ENCODE measurements at regions not wholly inside any gene's neighbourhood (a gene's known extent, or its start where the extent isn't known, plus 50 kb on each side); places are given as distances from the start of the nearest gene placed in this dataset.
"Not testable (repeated sequence)": the region's sequence is repeated elsewhere in the genome, so short reads cannot be mapped to it uniquely, and the experiment has no call there.

DNA sequence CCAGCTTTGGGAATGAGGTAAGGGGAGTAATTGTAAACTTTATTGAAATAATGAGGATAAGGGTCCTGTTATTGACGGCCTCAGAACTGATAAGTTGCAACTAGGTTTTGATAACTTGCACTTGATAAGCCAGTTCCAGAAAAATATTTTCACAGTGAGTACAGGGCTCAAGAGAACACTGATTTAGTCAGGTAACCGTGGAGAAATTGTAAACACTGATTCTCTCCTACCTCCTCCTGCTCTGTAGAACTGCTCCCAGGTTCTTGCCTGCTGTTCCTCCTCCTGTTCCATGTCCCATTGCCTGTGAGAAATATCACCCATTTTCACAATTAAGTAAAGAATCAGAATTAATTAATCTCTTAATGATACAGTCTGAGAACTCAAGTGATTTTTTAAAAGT, 55.0 kb upstream of the CXXC4 start:
- Mint-ChIP-seq H3K36me3 (no peaks in the 10 kb centered on the region), H3K4me3 (no peak overlapping the region), H3K9me3 (peaks cover 0 to 4% of the 10 kb centered on the region in 2 donors), H3K27ac (no peak overlapping the region), H3K4me1 (no peaks in the 10 kb centered on the region), H3K27me3 (no peaks in the 10 kb centered on the region)
- no peak for ATAC-seq (replicated peaks)
- DNase-seq, result no peak

DNA sequence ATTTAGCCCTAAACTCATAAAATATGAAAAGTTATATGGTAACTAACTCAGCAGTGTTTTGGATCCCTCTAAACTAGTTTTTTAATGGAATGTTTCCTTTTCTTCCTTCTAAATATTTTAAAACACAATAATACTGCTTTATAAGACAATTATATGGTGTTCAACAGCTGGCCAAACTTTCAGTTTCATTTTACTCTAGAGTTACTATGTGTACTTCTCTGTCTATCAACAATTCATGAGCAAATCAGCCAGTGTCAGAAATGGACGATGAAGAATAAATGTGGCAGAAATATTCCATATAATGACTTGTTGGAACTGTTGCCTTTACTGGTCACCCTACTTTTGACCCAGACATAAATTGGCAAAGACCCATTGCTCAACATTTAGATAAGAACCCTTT, 64.8 kb upstream of the CXXC4 start:
- H3K36me3 Mint-ChIP-seq, result no peaks in the 10 kb centered on the region
- no peak overlapping the region for H3K27ac Mint-ChIP-seq
- H3K4me3 Mint-ChIP-seq, result no peak overlapping the region
- H3K27me3 Mint-ChIP-seq, result no peaks in the 10 kb centered on the region
- H3K9me3 Mint-ChIP-seq, result peaks cover 0 to 6% of the 10 kb centered on the region in 2 donors
- ATAC-seq (replicated peaks) (no peak), DNase-seq (no peak)
- no peaks in the 10 kb centered on the region for H3K4me1 Mint-ChIP-seq

DNA sequence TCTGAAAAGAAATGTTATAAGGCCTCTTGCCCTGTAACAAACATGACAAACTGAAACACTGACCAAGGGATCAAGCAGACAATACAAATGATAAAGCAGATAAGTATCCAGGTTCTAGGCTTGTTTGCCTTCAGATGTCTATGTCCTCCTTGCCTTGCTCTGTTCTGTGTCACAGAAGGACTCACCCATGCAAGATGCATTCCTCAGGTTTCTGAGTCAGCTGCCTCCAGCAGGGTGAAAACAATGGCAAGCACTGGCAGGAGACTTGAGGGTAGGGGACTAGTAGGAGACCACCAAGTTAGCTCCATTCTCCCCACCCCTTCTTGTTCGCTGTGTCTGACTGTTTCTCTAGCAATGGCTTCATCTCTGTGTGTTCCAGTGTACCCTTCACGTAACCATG, 76.6 kb upstream of the CXXC4 start:
- Mint-ChIP-seq H3K27me3 (no peaks in the 10 kb centered on the region), H3K4me1 (no peaks in the 10 kb centered on the region), H3K4me3 (no peak overlapping the region), H3K27ac (no peak overlapping the region), H3K36me3 (no peaks in the 10 kb centered on the region), H3K9me3 (peaks cover 6% of the 10 kb centered on the region in 2 donors)
- DNase-seq, result no peak
- ATAC-seq (replicated peaks), result no peak

DNA sequence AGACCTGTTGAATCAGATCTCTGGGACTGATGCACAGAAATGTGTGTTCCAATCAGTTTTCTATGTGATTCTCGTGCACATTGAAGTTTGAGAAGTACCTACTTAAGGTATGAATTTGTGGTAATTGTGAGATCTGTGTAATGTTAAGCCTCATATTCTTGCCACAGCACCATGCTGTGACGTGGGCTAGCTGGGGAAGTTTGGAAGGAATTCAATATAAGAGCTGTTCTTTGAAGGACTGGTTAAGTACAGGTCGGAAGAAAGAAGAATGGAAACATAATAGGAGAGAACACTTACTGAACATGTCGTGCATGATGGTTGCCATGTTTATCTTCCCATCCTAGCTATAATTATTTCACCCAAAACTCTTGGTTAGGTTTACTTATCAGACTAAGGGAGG, 79.7 kb upstream of the CXXC4 start:
- no peak overlapping the region for H3K27ac Mint-ChIP-seq
- ATAC-seq (replicated peaks) (no peak), DNase-seq (no peak)
- peaks cover 0 to 3% of the 10 kb centered on the region in 2 donors for H3K9me3 Mint-ChIP-seq
- H3K4me3 Mint-ChIP-seq, result no peak overlapping the region
- H3K36me3 Mint-ChIP-seq, result no peaks in the 10 kb centered on the region
- no peaks in the 10 kb centered on the region for H3K27me3 Mint-ChIP-seq
- H3K4me1 Mint-ChIP-seq, result no peaks in the 10 kb centered on the region

GRCh38 chr4:104575278-104575677, 80.6 kb upstream of the CXXC4 start:
- ATAC-seq (replicated peaks) (no peak), DNase-seq (no peak)
- Mint-ChIP-seq H3K36me3 (no peaks in the 10 kb centered on the region), H3K27me3 (no peaks in the 10 kb centered on the region), H3K4me1 (no peaks in the 10 kb centered on the region), H3K9me3 (peaks cover 0 to 3% of the 10 kb centered on the region in 2 donors), H3K4me3 (no peak overlapping the region), H3K27ac (no peak overlapping the region)

DNA sequence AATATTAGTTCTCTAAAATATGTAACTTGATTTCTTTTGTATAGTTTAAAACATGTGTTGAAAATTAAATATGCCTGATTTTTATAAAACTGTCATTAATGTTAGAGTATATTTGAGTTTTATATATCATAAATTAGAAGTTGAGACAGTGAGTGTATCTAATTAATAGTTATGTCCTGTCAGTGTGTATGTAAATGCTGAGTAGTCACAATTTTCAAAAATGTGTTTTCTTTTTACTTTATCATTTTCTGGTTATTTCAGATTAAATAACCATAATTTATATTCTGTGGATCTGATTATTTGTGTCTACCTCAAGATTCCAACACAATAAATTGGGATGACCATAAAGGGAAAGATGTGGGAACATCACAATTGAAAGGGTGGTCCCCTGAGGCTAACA, 82.7 kb upstream of the CXXC4 start:
- ATAC-seq (replicated peaks) (no peak), DNase-seq (no peak)
- H3K36me3 Mint-ChIP-seq, result no peaks in the 10 kb centered on the region
- H3K9me3 Mint-ChIP-seq, result no peaks in the 10 kb centered on the region
- no peaks in the 10 kb centered on the region for H3K27me3 Mint-ChIP-seq
- H3K4me1 Mint-ChIP-seq, result no peaks in the 10 kb centered on the region
- no peak overlapping the region for H3K4me3 Mint-ChIP-seq
- no peak overlapping the region for H3K27ac Mint-ChIP-seq

GRCh38 chr4:104581476-104581875, 86.8 kb upstream of the CXXC4 start:
- H3K27ac Mint-ChIP-seq, result not testable (repeated sequence)

DNA sequence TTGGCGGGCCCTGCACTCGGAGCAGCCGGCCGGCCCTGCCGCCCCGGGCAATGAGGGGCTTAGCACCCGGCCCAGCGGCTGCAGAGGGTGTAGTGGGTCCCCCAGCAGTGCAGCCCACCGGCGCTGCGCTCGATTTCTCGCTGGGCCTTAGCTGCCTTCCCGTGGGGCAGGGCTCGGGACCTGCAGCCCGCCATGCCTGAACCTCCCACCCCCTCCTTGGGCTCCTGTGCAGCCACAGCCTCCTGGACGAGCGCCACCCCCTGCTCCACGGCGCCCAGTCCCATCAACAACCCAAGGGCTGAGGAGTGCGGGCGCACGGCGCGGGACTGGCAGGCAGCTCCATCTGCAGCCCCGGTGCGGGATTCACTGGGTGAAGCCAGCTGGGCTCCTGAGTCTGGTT, 87.4 kb upstream of the CXXC4 start:
- not testable (repeated sequence) for ATAC-seq (replicated peaks); H3K4me3 Mint-ChIP-seq; DNase-seq; H3K27me3 Mint-ChIP-seq; H3K36me3 Mint-ChIP-seq; H3K4me1 Mint-ChIP-seq; H3K27ac Mint-ChIP-seq; H3K9me3 Mint-ChIP-seq

More at GRCh38 chr4:104581476-104581875, 86.8 kb upstream of the CXXC4 start:
- not testable (repeated sequence) for ATAC-seq (replicated peaks); H3K27me3 Mint-ChIP-seq; H3K4me1 Mint-ChIP-seq; H3K4me3 Mint-ChIP-seq; DNase-seq; H3K36me3 Mint-ChIP-seq; H3K9me3 Mint-ChIP-seq

- Mint-ChIP-seq H3K36me3 (no peaks in the 10 kb centered on the region), H3K4me1 (no peaks in the 10 kb centered on the region), H3K27ac (no peak overlapping the region), H3K27me3 (no peaks in the 10 kb centered on the region), H3K4me3 (no peak overlapping the region), H3K9me3 (no peaks in the 10 kb centered on the region)
- no peak for DNase-seq
- no peak for ATAC-seq (replicated peaks)
Measured at GRCh38 chr4:104589264-104589868, 94.7 kb upstream of the CXXC4 start.

- Mint-ChIP-seq H3K27me3 (no peaks in the 10 kb centered on the region), H3K27ac (no peak overlapping the region), H3K9me3 (no peaks in the 10 kb centered on the region), H3K36me3 (no peaks in the 10 kb centered on the region), H3K4me1 (no peaks in the 10 kb centered on the region), H3K4me3 (no peak overlapping the region)
- ATAC-seq (replicated peaks), result no peak
- no peak for DNase-seq
Measured at GRCh38 chr4:104591510-104591911, 96.8 kb upstream of the CXXC4 start.

DNA sequence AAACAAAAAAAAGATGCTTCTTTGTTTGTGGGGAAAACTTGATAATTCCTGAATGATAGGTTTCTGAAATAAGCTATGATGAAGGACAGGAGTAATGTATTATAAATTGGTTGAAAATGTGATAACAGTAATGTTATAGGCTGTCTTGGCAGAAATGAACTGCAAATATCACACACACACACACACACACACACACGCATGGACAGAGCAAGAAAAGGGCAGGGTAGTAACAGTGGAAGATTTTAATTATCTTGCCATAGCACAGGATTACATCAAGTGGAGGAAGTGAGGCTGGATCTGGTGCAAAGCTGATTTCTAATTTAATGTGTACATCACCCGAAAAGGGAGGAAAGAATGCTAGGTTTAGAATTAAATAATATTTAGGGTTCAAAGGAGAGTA, 97.5 kb upstream of the CXXC4 start:
- Mint-ChIP-seq H3K4me3 (no peak overlapping the region), H3K27me3 (no peaks in the 10 kb centered on the region), H3K9me3 (no peaks in the 10 kb centered on the region), H3K36me3 (no peaks in the 10 kb centered on the region), H3K4me1 (no peaks in the 10 kb centered on the region), H3K27ac (no peak overlapping the region)
- DNase-seq (no peak), ATAC-seq (replicated peaks) (no peak)

DNA sequence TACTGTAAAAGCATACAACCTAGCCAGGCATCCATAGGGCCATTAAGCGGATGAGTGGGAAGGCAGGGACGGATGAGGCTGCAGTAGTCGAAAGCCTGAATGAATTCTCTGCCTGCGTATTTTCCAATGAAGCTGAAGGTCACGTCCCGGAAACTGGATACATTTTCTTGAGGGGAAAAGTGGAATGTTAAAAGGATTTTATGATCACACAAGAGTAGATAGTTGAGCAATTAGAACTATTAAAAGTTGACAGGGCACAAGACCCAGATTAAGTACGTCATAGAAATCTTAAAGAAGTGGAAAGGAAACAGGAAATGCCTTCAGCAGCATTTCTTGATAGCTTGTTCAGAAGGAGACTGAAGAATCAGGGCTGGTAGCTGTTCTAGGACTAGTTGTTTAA, 98.3 kb upstream of the CXXC4 start:
- DNase-seq (no peak), ATAC-seq (replicated peaks) (no peak)
- no peaks in the 10 kb centered on the region for H3K4me1 Mint-ChIP-seq
- H3K27ac Mint-ChIP-seq, result no peak overlapping the region
- no peak overlapping the region for H3K4me3 Mint-ChIP-seq
- H3K9me3 Mint-ChIP-seq, result no peaks in the 10 kb centered on the region
- no peaks in the 10 kb centered on the region for H3K27me3 Mint-ChIP-seq
- no peaks in the 10 kb centered on the region for H3K36me3 Mint-ChIP-seq

GRCh38 chr4:104596189-104596588, 101.5 kb upstream of the CXXC4 start:
- Mint-ChIP-seq H3K36me3 (no peaks in the 10 kb centered on the region), H3K9me3 (peaks cover 0 to 3% of the 10 kb centered on the region in 2 donors), H3K4me1 (no peaks in the 10 kb centered on the region), H3K4me3 (no peak overlapping the region), H3K27ac (no peak overlapping the region), H3K27me3 (no peaks in the 10 kb centered on the region)
- ATAC-seq (replicated peaks) (no peak), DNase-seq (no peak)

- Mint-ChIP-seq H3K9me3 (peaks cover 8 to 10% of the 10 kb centered on the region in 2 donors), H3K27me3 (no peaks in the 10 kb centered on the region), H3K27ac (no peak overlapping the region), H3K4me3 (no peak overlapping the region), H3K36me3 (no peaks in the 10 kb centered on the region), H3K4me1 (no peaks in the 10 kb centered on the region)
- ATAC-seq (replicated peaks) (no peak), DNase-seq (no peak)
Measured at GRCh38 chr4:104615496-104615895, 120.8 kb upstream of the CXXC4 start.

GRCh38 chr4:104615926-104616325, 121.2 kb upstream of the CXXC4 start:
- Mint-ChIP-seq H3K4me3 (no peak overlapping the region), H3K27me3 (no peaks in the 10 kb centered on the region), H3K4me1 (no peaks in the 10 kb centered on the region), H3K9me3 (peaks cover 8 to 10% of the 10 kb centered on the region in 2 donors), H3K36me3 (no peaks in the 10 kb centered on the region), H3K27ac (no peak overlapping the region)
- DNase-seq (no peak), ATAC-seq (replicated peaks) (no peak)

GRCh38 chr4:104616401-104616820, 121.7 kb upstream of the CXXC4 start:
- ATAC-seq (replicated peaks) (no peak), DNase-seq (no peak)
- Mint-ChIP-seq H3K27ac (no peak overlapping the region), H3K4me1 (no peaks in the 10 kb centered on the region), H3K27me3 (no peaks in the 10 kb centered on the region), H3K4me3 (no peak overlapping the region), H3K36me3 (no peaks in the 10 kb centered on the region), H3K9me3 (peaks cover 8 to 10% of the 10 kb centered on the region in 2 donors)
